Large intestine (tissue), 3 donors: ENCODE measurements at regions not wholly inside any gene's neighbourhood (a gene's known extent, or its start where the extent isn't known, plus 50 kb on each side); places are given as distances from the start of the nearest gene placed in this dataset.
"Not testable (repeated sequence)": the region's sequence is repeated elsewhere in the genome, so short reads cannot be mapped to it uniquely, and the experiment has no call there.

Experiments
- DNase-seq, 2 donors: peaks; one replicate each; pipeline versions ENCODE4 v3.0.0 to v3.0.0-alpha.2; 2013
- H3K27ac ChIP-seq: one replicate; pipeline ENCODE4 v1.5.1; 2013; ENCODE audit warnings: low read length
- H3K27me3 ChIP-seq: 2 replicates; pipeline ENCODE4 v1.6.1; 2013; ENCODE audit warnings: low read length; ENCODE audit not compliant: control insufficient read depth, insufficient read depth
- H3K36me3 ChIP-seq: 2 replicates; pipeline ENCODE4 v1.6.1; 2013; ENCODE audit warnings: low read length; ENCODE audit not compliant: control insufficient read depth, insufficient read depth
- H3K4me1 ChIP-seq: one replicate; pipeline ENCODE4 v1.6.1; 2013; ENCODE audit warnings: low read length; ENCODE audit not compliant: control insufficient read depth, insufficient read depth
- H3K4me3 ChIP-seq: one replicate; pipeline ENCODE4 v1.5.1; 2013; ENCODE audit warnings: low read length
- H3K9me3 ChIP-seq: one replicate; pipeline ENCODE4 v1.6.1; 2013; ENCODE audit warnings: mild to moderate bottlenecking, low read depth, low read length, moderate library complexity; ENCODE audit not compliant: control insufficient read depth
- WGBS: methylation state at CpG from one replicate; pipeline ENCODE4 v1.1.5; 2013; ENCODE audit warnings: low lambda C conversion rate; ENCODE audit not compliant: insufficient coverage; 5-methylcytosine and 5-hydroxymethylcytosine counted together

DNA sequence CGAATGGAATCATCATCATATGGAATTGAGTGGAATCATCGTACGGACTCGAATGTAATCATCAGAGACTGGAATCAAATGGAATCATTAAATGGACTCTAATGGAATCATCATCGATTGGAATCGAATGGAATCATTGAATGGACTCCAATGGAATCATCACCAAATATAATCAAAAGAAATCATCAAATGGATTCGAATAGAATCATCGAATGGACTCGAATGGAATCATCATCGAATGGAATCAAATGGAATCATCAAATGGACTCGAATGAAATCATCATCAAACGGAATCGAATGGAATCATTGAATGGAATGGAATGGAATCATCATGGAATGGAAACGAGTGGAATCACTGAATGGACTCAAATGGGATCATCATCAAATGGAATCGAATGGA is 233.5 kb downstream of the SHCBP1 start:
- 70% methylated on average over 14 of the region's 15 CpGs for WGBS
- H3K36me3 ChIP-seq, H3K27me3 ChIP-seq, H3K27ac ChIP-seq, DNase-seq, H3K4me3 ChIP-seq, H3K4me1 ChIP-seq: not testable (repeated sequence)
- H3K9me3 ChIP-seq = peaks cover 16% of the 10 kb centered on the region

DNA sequence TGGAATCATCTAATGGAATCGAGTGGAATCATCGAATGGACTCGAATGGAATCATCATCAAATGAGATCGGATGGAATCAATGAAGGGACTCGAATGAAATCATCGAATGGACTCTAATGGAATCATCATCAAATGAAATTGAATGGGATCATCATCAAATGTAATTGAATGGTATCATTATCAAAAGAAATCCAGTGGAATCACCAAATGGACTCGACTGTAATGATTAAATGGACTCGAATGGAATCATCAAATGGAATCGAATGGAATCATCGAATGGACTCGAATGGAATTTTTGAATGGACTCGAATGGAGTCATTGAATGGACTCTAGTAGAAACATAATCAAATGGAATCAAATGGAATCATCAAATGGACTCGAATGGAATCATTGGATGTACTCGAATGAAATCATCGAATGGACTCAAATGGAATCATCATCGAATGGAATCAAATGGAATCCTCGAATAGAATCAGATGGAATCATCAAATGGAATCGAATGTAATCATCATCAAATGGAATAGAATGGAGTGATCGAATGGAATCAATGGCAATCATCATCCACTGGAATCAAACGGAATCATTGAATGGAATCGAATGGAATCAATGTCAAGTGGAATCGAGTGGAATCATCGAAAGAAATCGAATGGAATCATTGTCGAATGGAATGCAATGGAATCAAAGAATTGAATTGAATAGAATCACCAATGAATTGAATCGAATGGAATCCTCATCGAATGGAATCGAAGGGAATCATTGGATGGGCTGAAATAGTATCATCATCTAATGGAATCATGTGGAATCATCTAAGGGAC is 234.2 kb downstream of the SHCBP1 start:
- WGBS = 73% methylated on average over 28 of the region's 28 CpGs
- not testable (repeated sequence) for DNase-seq, H3K27ac ChIP-seq, H3K36me3 ChIP-seq, H3K4me3 ChIP-seq, H3K4me1 ChIP-seq, H3K27me3 ChIP-seq
- peaks cover 16% of the 10 kb centered on the region for H3K9me3 ChIP-seq

DNA sequence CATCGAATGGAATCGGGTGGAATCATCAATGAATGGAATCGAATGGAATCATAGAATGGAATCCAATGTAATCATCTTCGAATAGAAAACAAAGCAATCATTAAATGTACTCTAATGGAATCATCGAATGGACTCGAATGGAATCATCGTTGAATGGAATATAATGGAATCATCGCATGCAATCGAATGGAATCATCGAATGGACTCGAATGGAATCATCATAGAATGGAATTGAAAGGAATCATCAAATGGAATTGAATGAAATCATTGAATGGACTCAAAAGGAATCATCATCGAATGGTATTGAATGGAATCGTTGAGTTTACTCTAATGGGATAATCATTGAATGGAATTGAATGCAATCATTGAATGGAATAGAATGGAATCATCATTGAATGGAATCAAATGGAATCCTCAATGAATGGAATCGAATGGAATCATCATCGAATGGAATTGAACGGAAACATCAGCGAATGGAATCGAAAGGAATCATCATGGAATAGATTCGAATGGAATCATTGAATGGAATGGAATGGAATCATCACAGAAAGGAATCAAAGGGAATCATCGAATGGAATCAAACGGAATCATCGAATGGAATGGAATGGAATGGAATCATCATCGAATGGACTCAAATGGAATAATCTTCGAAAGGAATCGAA is 234.9 kb downstream of the SHCBP1 start:
- WGBS = 74% methylated on average over 14 of the region's 25 CpGs
- DNase-seq = not testable (repeated sequence)

DNA sequence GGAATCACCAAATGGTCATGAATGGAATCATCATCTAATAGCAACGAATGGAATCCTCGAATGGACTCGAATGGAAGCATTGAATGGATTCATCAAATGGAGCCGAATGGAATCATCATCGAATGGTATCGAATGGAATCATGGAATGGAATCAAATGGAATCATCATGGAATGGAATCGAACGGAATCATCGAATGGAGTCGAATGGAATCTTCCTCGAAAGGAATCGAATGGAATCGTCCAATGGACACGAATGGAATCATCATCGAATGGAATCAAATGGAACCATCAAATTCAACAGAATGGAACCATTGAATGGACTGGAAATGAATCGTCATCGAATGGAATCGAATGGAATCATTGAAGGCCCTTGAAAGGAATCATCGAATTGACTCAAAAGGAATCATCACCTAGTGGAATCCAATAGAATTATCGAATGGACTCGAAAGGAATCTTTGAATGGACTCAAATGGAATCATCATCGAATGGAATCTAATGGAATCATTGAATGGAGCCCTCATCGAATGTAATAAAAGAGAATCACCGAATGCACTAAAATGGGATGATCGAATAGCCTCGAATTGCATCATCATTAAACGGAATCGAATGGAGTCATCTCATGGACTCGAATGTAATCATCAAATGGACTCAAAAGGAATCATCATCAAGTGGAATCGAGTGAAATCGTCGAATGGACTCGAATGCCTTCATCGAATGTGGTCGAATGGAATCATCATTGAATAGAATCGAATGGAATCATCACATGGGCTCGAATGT is 236.7 kb downstream of the SHCBP1 start:
- not testable (repeated sequence) for H3K4me1 ChIP-seq, H3K4me3 ChIP-seq, H3K27ac ChIP-seq, H3K36me3 ChIP-seq, H3K27me3 ChIP-seq
- WGBS = 77% methylated on average over 25 of the region's 37 CpGs
- peaks cover 19% of the 10 kb centered on the region for H3K9me3 ChIP-seq
- DNase-seq = peak in 1 of 2 donors; percentile 29

More for the DNA sequence above, 234.9 kb downstream of the SHCBP1 start:
- H3K4me1 ChIP-seq, H3K36me3 ChIP-seq, H3K4me3 ChIP-seq, H3K27me3 ChIP-seq, H3K27ac ChIP-seq: not testable (repeated sequence)
- H3K9me3 ChIP-seq = peaks cover 20% of the 10 kb centered on the region

DNA sequence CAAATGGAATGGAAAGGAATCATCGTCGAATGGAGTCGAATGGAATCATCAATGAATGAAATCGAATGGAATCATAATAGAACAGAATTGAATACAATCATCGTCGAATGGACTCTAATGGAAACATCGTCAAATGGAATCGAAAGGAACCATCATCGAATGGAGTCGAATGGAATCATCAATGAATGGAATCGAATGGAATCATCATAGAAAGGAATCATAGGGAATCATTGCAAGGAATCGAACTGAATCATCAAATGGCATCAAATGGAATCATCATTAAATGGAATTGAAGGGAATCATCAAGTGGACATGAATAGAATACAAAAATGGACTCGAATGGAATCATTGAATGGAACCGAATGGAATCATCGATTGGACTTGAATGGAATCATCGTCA is 237.6 kb downstream of the SHCBP1 start:
- DNase-seq = peak in 1 of 2 donors; percentile 5
- peaks cover 15% of the 10 kb centered on the region for H3K9me3 ChIP-seq
- not testable (repeated sequence) for H3K4me3 ChIP-seq, H3K27me3 ChIP-seq, H3K27ac ChIP-seq, H3K4me1 ChIP-seq, H3K36me3 ChIP-seq
- 76% methylated on average over 12 of the region's 16 CpGs for WGBS

DNA sequence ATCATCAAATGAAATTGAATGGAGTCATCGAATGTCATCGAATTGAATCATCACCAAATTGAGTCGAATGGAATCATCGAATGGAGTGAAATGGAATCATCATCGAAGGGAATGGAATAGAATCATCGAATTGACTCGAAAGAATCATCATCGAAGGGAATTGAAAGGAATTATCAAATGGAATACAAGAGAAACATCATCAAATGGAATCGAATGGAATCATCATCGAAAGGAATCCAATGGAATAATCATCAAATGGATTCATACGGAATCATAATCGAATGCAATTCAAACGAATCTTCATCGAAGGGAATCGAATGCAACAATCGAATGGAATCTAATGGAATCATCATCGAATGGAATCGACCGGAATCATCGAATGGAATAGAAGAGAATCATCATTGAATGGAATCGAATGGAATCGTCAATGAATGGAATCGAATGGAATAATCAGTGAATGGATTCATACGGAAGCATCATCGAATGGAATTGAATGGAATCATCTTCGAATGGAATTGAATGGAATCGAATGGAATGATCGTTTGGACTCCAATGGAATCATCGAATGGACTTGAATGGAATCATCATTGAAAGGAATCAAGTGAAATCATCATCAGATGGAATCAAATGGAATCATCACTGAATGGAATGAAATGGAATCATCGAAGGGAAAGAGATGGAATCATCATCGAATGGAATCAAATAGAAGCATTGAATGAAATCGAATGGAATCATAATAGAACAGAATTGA is 238.2 kb downstream of the SHCBP1 start:
- H3K9me3 ChIP-seq = peaks cover 15% of the 10 kb centered on the region
- H3K27me3 ChIP-seq, H3K36me3 ChIP-seq, H3K4me3 ChIP-seq, H3K27ac ChIP-seq, H3K4me1 ChIP-seq: not testable (repeated sequence)
- peak in 1 of 2 donors; percentile 29 for DNase-seq
- WGBS = 83% methylated on average over 16 of the region's 32 CpGs

DNA sequence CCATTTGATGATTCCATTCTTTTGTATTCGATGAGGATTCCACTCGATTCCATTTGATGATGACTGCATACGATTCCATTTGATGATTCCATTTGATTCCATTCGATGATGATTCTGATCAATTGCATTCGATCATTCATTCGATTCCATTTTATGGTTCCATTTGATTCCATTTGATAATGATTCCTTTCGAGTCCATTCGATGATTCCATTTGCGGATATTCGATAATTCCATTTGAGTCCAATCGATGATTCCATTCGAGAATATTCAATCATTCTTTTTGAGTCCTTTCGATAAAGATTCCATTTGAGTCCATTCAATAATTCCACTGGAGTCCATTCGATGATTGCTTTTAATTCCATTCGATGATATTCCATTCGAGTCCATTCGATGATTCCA is 239.1 kb downstream of the SHCBP1 start:
- H3K4me1 ChIP-seq, H3K36me3 ChIP-seq, DNase-seq, H3K27ac ChIP-seq, H3K27me3 ChIP-seq, H3K4me3 ChIP-seq: not testable (repeated sequence)
- peaks cover 12% of the 10 kb centered on the region for H3K9me3 ChIP-seq
- 90% methylated on average over 17 of the region's 17 CpGs for WGBS

DNA sequence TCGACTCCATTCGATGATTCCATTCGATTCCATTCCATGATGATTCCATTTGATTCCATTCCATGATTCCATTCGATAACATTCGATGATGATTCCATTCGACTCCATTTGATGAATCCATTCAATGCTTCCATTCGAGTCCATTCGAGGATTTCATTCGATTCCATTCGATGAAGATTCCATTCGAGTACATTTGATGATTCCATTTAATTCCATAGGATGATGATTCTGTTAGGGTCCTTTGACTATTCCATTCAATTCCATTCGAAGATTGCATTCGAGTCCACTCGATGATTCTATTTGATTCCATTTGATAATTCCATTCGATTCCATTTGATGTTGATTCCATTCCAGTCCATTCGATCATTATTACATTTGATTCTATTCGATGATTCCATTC is 239.8 kb downstream of the SHCBP1 start:
- not testable (repeated sequence) for H3K27ac ChIP-seq, H3K4me1 ChIP-seq, H3K27me3 ChIP-seq, H3K36me3 ChIP-seq, H3K4me3 ChIP-seq
- DNase-seq = peak in 1 of 2 donors; percentile 2
- H3K9me3 ChIP-seq = peaks cover 12% of the 10 kb centered on the region
- 89% methylated on average over 16 of the region's 17 CpGs for WGBS
